Suprapubic skin (tissue), 4 donors: ENCODE measurements at regions not wholly inside any gene's neighbourhood (a gene's known extent, or its start where the extent isn't known, plus 50 kb on each side); places are given as distances from the start of the nearest gene placed in this dataset.

ENCODE experiments used
- CTCF ChIP-seq, 2 donors: fragments of 200-600 bp in 1 of 2; fragments of 450-650 bp in 1 of 2; sonication (generic) in 1 of 2; IDR thresholded peaks; one replicate each; pipeline ENCODE4 v1.5.1; 2016 to 2019; ENCODE audit warnings: antibody characterized with exemption in 2 of 2, mild to moderate bottlenecking in 1 of 2, moderate library complexity in 1 of 2
- EP300 ChIP-seq: sonication (generic); formaldehyde crosslinking; IDR thresholded peaks from one replicate; pipeline ENCODE4 v1.6.1; 2017; ENCODE audit warnings: antibody characterized with exemption
- POLR2AphosphoS5 ChIP-seq, 3 donors: sonication (generic); formaldehyde crosslinking; IDR thresholded peaks; one replicate each; pipeline ENCODE4 v1.6.1; 2017; ENCODE audit warnings: antibody characterized with exemption in 3 of 3

- TF ChIP-seq EP300 (no peak), POLR2AphosphoS5 (IDR thresholded peaks at IDR 0.05) (no peak), CTCF (IDR thresholded peaks at IDR 0.05) (no peak)
Observed at GRCh38 chr4:7130621-7131211, 61.6 kb upstream of the SORCS2 start.
